ENCODE measurements at regions not wholly inside any gene's neighbourhood (a gene's known extent, or its start where the extent isn't known, plus 50 kb on each side); places are given as distances from the start of the nearest gene placed in this dataset.

GRCh38 chr2:216285701-216286100 lies 86.6 kb downstream of the MARCHF4 start:
- peak; percentile 21 for DNase-seq

GRCh38 chr2:216284708-216285107 lies 87.6 kb downstream of the MARCHF4 start:
- DNase-seq = no peak

GRCh38 chr2:216283038-216283900 lies 89.0 kb downstream of the MARCHF4 start:
- DNase-seq = peak; percentile 17

- DNase-seq = no peak
Measured at GRCh38 chr2:216281876-216282275, 90.4 kb downstream of the MARCHF4 start.

- no peak for DNase-seq
Measured at GRCh38 chr2:216281316-216281715, 91.0 kb downstream of the MARCHF4 start.

GRCh38 chr2:216279459-216279858 lies 92.8 kb downstream of the MARCHF4 start:
- no peak for DNase-seq

- DNase-seq = no peak
Measured at GRCh38 chr2:216279031-216279430, 93.3 kb downstream of the MARCHF4 start.

- DNase-seq = no peak
Measured at GRCh38 chr2:216275890-216276289, 96.4 kb downstream of the MARCHF4 start.

- no peak for DNase-seq
Measured at GRCh38 chr2:216274194-216274840, 98.0 kb downstream of the MARCHF4 start.

- no peak for DNase-seq
Measured at GRCh38 chr2:216261042-216261537, 111.2 kb downstream of the MARCHF4 start.

GRCh38 chr2:216260629-216261028 lies 111.7 kb downstream of the MARCHF4 start:
- no peak for DNase-seq

- no peak for DNase-seq
Measured at GRCh38 chr2:216259081-216259480, 113.2 kb downstream of the MARCHF4 start.

- no peak for DNase-seq
Measured at GRCh38 chr2:216257089-216257488, 115.2 kb downstream of the MARCHF4 start.

All from NCI-H510A treated with DMSO at 0.1 percent for 48 hours (cell line).